ENCODE measurements at regions not wholly inside any gene's neighbourhood (a gene's known extent, or its start where the extent isn't known, plus 50 kb on each side); places are given as distances from the start of the nearest gene placed in this dataset.

DNA sequence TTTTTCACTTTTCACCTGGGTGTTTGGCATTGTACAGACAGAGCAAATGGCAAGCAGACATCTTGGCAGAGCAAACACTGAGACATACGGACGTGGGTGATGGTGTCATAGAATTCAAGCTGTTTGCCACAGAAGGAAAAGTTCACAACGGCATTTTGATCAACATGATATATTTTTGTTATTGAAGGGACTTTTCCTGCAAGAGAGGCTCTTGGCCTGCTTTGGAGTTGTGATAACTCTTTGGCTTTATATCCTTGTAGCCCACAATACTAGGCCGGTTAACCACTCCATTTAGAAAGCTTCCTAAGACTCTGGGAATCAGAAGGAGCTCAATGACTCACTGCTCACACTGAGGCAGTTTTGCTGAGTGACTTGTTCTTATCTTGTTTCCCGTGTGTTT lies 1038.3 kb downstream of the TLE1 start:
- no peaks in the 10 kb centered on the region for H3K4me1 ChIP-seq
- no peaks in the 10 kb centered on the region for H3K36me3 ChIP-seq (ENCODE audit: insufficient read depth in 1 of 2, low read depth in 1 of 2)
- H3K9me3 ChIP-seq = no peaks in the 10 kb centered on the region
- no peak overlapping the region for H3K4me3 ChIP-seq
- DNase-seq (no peak), ATAC-seq (no peak)
- H3K27ac ChIP-seq = no peak overlapping the region
- 45 to 58% (median 46%) methylated on average over 5 of the region's 5 CpGs for WGBS, 3 donors
- no peaks in the 10 kb centered on the region for H3K27me3 ChIP-seq (ENCODE audit: insufficient read depth in 3 of 3, low read length in 2 of 3)
- TF ChIP-seq, protein P1, sequence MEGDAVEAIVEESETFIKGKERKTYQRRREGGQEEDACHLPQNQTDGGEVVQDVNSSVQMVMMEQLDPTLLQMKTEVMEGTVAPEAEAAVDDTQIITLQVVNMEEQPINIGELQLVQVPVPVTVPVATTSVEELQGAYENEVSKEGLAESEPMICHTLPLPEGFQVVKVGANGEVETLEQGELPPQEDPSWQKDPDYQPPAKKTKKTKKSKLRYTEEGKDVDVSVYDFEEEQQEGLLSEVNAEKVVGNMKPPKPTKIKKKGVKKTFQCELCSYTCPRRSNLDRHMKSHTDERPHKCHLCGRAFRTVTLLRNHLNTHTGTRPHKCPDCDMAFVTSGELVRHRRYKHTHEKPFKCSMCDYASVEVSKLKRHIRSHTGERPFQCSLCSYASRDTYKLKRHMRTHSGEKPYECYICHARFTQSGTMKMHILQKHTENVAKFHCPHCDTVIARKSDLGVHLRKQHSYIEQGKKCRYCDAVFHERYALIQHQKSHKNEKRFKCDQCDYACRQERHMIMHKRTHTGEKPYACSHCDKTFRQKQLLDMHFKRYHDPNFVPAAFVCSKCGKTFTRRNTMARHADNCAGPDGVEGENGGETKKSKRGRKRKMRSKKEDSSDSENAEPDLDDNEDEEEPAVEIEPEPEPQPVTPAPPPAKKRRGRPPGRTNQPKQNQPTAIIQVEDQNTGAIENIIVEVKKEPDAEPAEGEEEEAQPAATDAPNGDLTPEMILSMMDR (IDR thresholded peaks at IDR 0.05) = no peak
- intact Hi-C loops (cut with DNase I) = no loop called here

DNA sequence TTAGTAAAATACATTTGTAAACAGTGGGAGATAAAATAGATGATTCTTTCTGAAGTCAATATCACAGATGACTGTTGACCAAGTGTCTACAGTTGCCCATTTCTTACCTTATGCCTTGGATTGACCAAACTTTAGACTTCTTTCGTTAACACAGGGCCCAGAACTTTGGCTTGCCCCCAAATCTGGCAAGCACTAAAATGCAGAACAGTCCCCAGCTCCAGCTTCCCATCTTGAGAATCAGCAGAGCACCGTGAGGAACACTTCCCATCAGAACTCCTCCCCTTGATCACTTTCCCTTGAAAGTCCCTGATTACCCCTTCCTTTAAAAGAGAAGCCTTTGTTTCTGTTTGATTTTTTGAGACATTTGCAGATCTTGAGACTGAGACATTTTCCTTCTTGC lies 1039.9 kb downstream of the TLE1 start:
- Histone ChIP-seq H3K27ac (no peak overlapping the region), H3K4me3 (no peak overlapping the region), H3K4me1 (no peaks in the 10 kb centered on the region), H3K9me3 (no peaks in the 10 kb centered on the region), H3K27me3 (ENCODE audit: insufficient read depth in 3 of 3, low read length in 2 of 3) (no peaks in the 10 kb centered on the region), H3K36me3 (ENCODE audit: insufficient read depth in 1 of 2, low read depth in 1 of 2) (no peaks in the 10 kb centered on the region)
- no peak for DNase-seq
- whole genome bisulfite sequencing, 3 donors = 27 to 57% (median 35%) methylated on average over 2 of the region's 2 CpGs
- intact Hi-C loops (cut with DNase I) = no loop called here
- TF ChIP-seq, protein P1 (IDR thresholded peaks at IDR 0.05) = no peak
- ATAC-seq = no peak

DNA sequence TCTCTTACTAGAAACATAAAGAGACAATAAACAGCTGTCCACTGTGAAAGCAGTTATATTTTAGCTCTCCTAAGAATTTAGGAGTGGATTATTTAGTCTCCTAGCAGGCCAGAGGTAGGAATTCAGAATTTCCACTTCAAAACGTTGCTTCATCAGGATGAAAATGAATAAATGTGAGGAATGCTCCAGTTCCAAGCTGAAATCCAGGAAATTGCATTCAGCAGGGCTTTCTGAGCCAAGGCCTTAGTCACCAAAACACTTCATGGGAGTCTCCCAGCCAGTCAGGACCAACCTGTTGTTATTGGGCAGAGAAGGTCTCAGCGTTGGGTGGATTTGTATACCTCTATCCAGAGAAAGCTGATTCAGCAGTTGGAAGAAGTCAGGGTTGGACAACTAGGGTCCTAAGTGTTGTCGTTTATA lies 1040.3 kb downstream of the TLE1 start:
- DNase-seq = peak; percentile 17 to 32
- intact Hi-C loops (cut with DNase I) = no loop called here
- no peak overlapping the region for H3K27ac ChIP-seq

DNA sequence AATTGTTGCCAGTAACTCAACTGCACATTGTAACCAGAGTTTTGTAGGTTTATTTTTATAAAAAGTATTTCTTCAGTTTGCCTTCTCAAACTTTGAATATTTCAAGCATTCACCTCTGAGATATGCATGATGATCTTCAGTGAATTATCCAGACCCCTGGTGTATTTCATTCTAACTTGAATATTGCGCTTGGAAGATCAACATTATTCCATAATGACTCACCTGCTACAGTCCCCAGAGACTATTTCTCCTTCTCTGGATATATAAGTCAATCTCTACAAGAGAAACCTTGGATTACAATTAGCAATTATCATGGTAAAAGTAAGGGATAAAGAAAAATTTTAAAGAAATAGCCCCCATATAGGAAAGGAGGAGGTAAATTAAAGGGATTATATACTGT lies 1041.0 kb downstream of the TLE1 start:
- H3K27me3 ChIP-seq (ENCODE audit: insufficient read depth in 3 of 3, low read length in 2 of 3) = no peaks in the 10 kb centered on the region
- DNase-seq (no peak), ATAC-seq (no peak)
- TF ChIP-seq, protein P1 (IDR thresholded peaks at IDR 0.05) = no peak
- H3K4me3 ChIP-seq = no peak overlapping the region
- no peak overlapping the region for H3K27ac ChIP-seq
- WGBS, 3 donors = 77 to 85% (median 82%) methylated on average over 1 of the region's 1 CpG
- H3K36me3 ChIP-seq (ENCODE audit: insufficient read depth in 1 of 2, low read depth in 1 of 2) = no peaks in the 10 kb centered on the region
- intact Hi-C loops (cut with DNase I) = no loop called here
- no peaks in the 10 kb centered on the region for H3K9me3 ChIP-seq
- H3K4me1 ChIP-seq = no peaks in the 10 kb centered on the region

More for the DNA sequence above, 1040.3 kb downstream of the TLE1 start:
- no peaks in the 10 kb centered on the region for H3K9me3 ChIP-seq
- TF ChIP-seq, protein P1 (IDR thresholded peaks at IDR 0.05) = no peak
- peak in 2 of 4 donors; percentile 31 to 55 for ATAC-seq
- 18 to 37% (median 21%) methylated on average over 3 of the region's 3 CpGs for WGBS, 3 donors
- no peaks in the 10 kb centered on the region for H3K4me1 ChIP-seq
- H3K27me3 ChIP-seq (ENCODE audit: insufficient read depth in 3 of 3, low read length in 2 of 3) = no peaks in the 10 kb centered on the region
- H3K4me3 ChIP-seq = no peak overlapping the region
- no peaks in the 10 kb centered on the region for H3K36me3 ChIP-seq (ENCODE audit: insufficient read depth in 1 of 2, low read depth in 1 of 2)

DNA sequence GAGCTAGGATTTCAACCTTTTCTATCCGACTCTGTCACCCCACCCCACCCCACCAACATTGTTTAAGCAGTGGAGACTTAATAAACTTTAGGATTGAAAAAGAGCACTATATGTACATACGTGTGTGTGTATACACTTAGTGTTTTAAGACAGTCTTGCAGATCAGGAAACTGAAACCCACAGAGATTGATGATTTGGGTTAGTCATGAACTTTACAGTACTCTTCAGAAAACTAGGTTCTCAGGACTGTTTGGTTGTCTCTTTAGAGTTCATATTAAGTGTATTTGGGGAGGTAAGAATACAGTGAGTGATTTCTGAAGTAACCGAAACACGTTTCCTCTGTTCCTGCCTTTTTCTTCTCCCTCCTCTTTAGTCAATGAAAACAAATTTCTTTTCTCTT lies 1043.1 kb downstream of the TLE1 start:
- no peaks in the 10 kb centered on the region for H3K36me3 ChIP-seq (ENCODE audit: insufficient read depth in 1 of 2, low read depth in 1 of 2)
- no peaks in the 10 kb centered on the region for H3K4me1 ChIP-seq
- ATAC-seq = no peak
- H3K9me3 ChIP-seq = no peaks in the 10 kb centered on the region
- H3K4me3 ChIP-seq = no peak overlapping the region
- 92 to 96% (median 95%) methylated on average over 4 of the region's 4 CpGs for WGBS, 3 donors
- intact Hi-C loops (cut with DNase I) = no loop called here
- H3K27ac ChIP-seq = no peak overlapping the region
- H3K27me3 ChIP-seq (ENCODE audit: insufficient read depth in 3 of 3, low read length in 2 of 3) = no peaks in the 10 kb centered on the region
- TF ChIP-seq, protein P1 (IDR thresholded peaks at IDR 0.05) = no peak
- no peak for DNase-seq
